Testis (tissue), 2 donors: ENCODE measurements at regions not wholly inside any gene's neighbourhood (a gene's known extent, or its start where the extent isn't known, plus 50 kb on each side); places are given as distances from the start of the nearest gene placed in this dataset.

Experiments used
- CTCF ChIP-seq, 3 experiments: fragments of 450-650 bp in 2 of 3; fragments of 200-600 bp in 1 of 3; sonication (generic) in 1 of 3; IDR thresholded peaks; one replicate each; pipeline ENCODE4 v1.5.1; 2016 to 2019; ENCODE audit warnings: antibody characterized with exemption in 3 of 3, mild to moderate bottlenecking in 2 of 3, moderate library complexity in 1 of 3
- POLR2A ChIP-seq: fragments of 450-650 bp; IDR thresholded peaks from one replicate; pipeline ENCODE4 v1.6.1; 2017; ENCODE audit warnings: antibody characterized with exemption, mild to moderate bottlenecking, moderate library complexity

GRCh38 chr3:116785226-116785625 lies 75.6 kb downstream of the TUSC7 start:
- TF ChIP-seq CTCF (IDR thresholded peaks at IDR 0.05) (no peak), POLR2A (no peak)
